Transverse colon (tissue), 4 donors: ENCODE measurements at regions not wholly inside any gene's neighbourhood (a gene's known extent, or its start where the extent isn't known, plus 50 kb on each side); places are given as distances from the start of the nearest gene placed in this dataset.

Experiments used
- DNase-seq: peaks from one replicate; pipeline ENCODE4 v3.0.0-alpha.2; 2019
- H3K27ac ChIP-seq, 4 donors: fragments of 200-600 bp; sonication (generic); 2 replicates each; pipeline ENCODE4 v1.5.1; 2016 to 2018; ENCODE audit warnings: inconsistent platforms in 4 of 4
- H3K27me3 ChIP-seq: fragments of 200-600 bp; sonication (generic); 2 replicates; pipeline ENCODE4 v1.5.1; 2017; ENCODE audit warnings: inconsistent platforms
- H3K36me3 ChIP-seq, 4 donors: fragments of 200-600 bp; sonication (generic); 2 replicates each; pipeline ENCODE4 v1.5.1; 2017 to 2019; ENCODE audit warnings: inconsistent platforms in 4 of 4
- H3K4me1 ChIP-seq, 4 donors: fragments of 200-600 bp; sonication (generic); 2 replicates each; pipeline ENCODE4 v1.5.1; 2017 to 2020; ENCODE audit warnings: inconsistent platforms in 4 of 4
- H3K4me3 ChIP-seq, 4 donors: fragments of 200-600 bp; sonication (generic); 1 replicate in 1 of 4; 2 replicates in 3 of 4; pipeline versions ENCODE4 v1.5.1 to v1.6.1; 2017 to 2019; ENCODE audit warnings: inconsistent platforms in 4 of 4
- H3K9me3 ChIP-seq, 2 donors: fragments of 200-600 bp; sonication (generic); 2 replicates each; pipeline ENCODE4 v1.5.1; 2017 to 2019; ENCODE audit warnings: inconsistent platforms in 2 of 2
- CTCF ChIP-seq, 5 experiments: fragments of 200-600 bp in 3 of 5; fragments of 450-650 bp in 2 of 5; sonication (generic) in 3 of 5; IDR thresholded peaks; 1 replicate in 2 of 5; 2 replicates in 3 of 5; pipeline ENCODE4 v1.5.1; 2016 to 2017; ENCODE audit warnings: antibody characterized with exemption in 5 of 5, inconsistent platforms in 3 of 5, mild to moderate bottlenecking in 2 of 5, moderate library complexity in 1 of 5
- EP300 ChIP-seq: sonication (generic); formaldehyde crosslinking; IDR thresholded peaks from one replicate; pipeline ENCODE4 v1.6.1; 2017; ENCODE audit warnings: antibody characterized with exemption, low read depth
- POLR2A ChIP-seq: fragments of 450-650 bp; IDR thresholded peaks from one replicate; pipeline ENCODE4 v1.6.1; 2016; ENCODE audit warnings: antibody characterized with exemption, mild to moderate bottlenecking, moderate library complexity
- POLR2AphosphoS5 ChIP-seq, 3 donors: sonication (generic); formaldehyde crosslinking; IDR thresholded peaks; one replicate each; pipeline ENCODE4 v1.6.1; 2016; ENCODE audit warnings: antibody characterized with exemption in 3 of 3
- WGBS, 2 donors: methylation state at CpG; one replicate each; pipeline ENCODE4 v1.1.5; 2018; ENCODE audit warnings: low coverage in 1 of 2; 5-methylcytosine and 5-hydroxymethylcytosine counted together
- in situ Hi-C, 4 donors: fragments of 200-750 bp; cut with MboI; loops; one replicate each; pipeline versions ENCODE4 v1.15.0 to v1.15.1; 2017; ENCODE audit warnings: low sequenced_read_pairs in 3 of 4, low pct_ligation_motif_present in 1 of 4, low pct_unique_long_range_greater_than_20kb in 1 of 4
- intact Hi-C: fragments of 100-400 bp; cut with DNase I; formaldehyde crosslinking; loops from one replicate; pipeline ENCODE4 v1.15.1; 2023; ENCODE audit warnings: low total_unique reads

- 54 to 61% methylated on average over 2 of the region's 2 CpGs for WGBS, 2 donors
- in situ Hi-C loops (no loop called here), intact Hi-C loops (no loop called here)
- no peak for TF ChIP-seq POLR2A
- no peak for TF ChIP-seq CTCF (IDR thresholded peaks at IDR 0.05)
- no peak for TF ChIP-seq POLR2AphosphoS5 (IDR thresholded peaks at IDR 0.05)
- no peak for TF ChIP-seq EP300
- Histone ChIP-seq H3K27me3 (no peaks in the 10 kb centered on the region), H3K27ac (no peak overlapping the region), H3K4me3 (no peak overlapping the region), H3K9me3 (no peaks in the 10 kb centered on the region), H3K4me1 (no peaks in the 10 kb centered on the region), H3K36me3 (no peaks in the 10 kb centered on the region)
- no peak for DNase-seq
Measured at GRCh38 chr6:95515975-95516374, 61.4 kb upstream of the MANEA start.

- TF ChIP-seq CTCF (IDR thresholded peaks at IDR 0.05) (no peak), POLR2AphosphoS5 (IDR thresholded peaks at IDR 0.05) (no peak), POLR2A (no peak), EP300 (no peak)
- no peak overlapping the region for H3K4me3 ChIP-seq
- DNase-seq: no peak
- H3K27ac ChIP-seq: no peak overlapping the region
- H3K27me3 ChIP-seq: no peaks in the 10 kb centered on the region
- no peaks in the 10 kb centered on the region for H3K9me3 ChIP-seq
- H3K36me3 ChIP-seq: no peaks in the 10 kb centered on the region
- in situ Hi-C loops: no loop called here
- H3K4me1 ChIP-seq: no peaks in the 10 kb centered on the region
- intact Hi-C loops: no loop called here
- WGBS, 2 donors: 45 to 56% methylated on average over 2 of the region's 2 CpGs
Measured at GRCh38 chr6:95517004-95517403, 60.3 kb upstream of the MANEA start.

- TF ChIP-seq POLR2AphosphoS5 (IDR thresholded peaks at IDR 0.05) (no peak), EP300 (no peak)
- intact Hi-C loops: no loop called here
- Histone ChIP-seq H3K27me3 (no peaks in the 10 kb centered on the region), H3K4me1 (no peaks in the 10 kb centered on the region), H3K9me3 (no peaks in the 10 kb centered on the region), H3K36me3 (no peaks in the 10 kb centered on the region), H3K27ac (no peak overlapping the region), H3K4me3 (no peak overlapping the region)
- 51 to 69% methylated on average over 3 of the region's 3 CpGs for WGBS, 2 donors
- in situ Hi-C loops: no loop called here
- no peak for DNase-seq
Measured at GRCh38 chr6:95517568-95517967, 59.8 kb upstream of the MANEA start.

- Histone ChIP-seq H3K4me3 (no peak overlapping the region), H3K4me1 (no peaks in the 10 kb centered on the region)
- 80% methylated on average over 15 of the region's 15 CpGs; no CpG with 5 or more reads in 1 of the 2 donors for WGBS, 2 donors
Measured at GRCh38 chr6:95518630-95519227, 58.6 kb upstream of the MANEA start.

GRCh38 chr6:95519228-95520037, 57.9 kb upstream of the MANEA start:
- intact Hi-C loops (no loop called here), in situ Hi-C loops (no loop called here)
- DNase-seq: no peak
- 89 to 96% methylated on average over 5 to 28 of the region's 28 CpGs for WGBS, 2 donors
- Histone ChIP-seq H3K4me1 (no peaks in the 10 kb centered on the region), H3K4me3 (no peak overlapping the region), H3K36me3 (no peaks in the 10 kb centered on the region), H3K27ac (no peak overlapping the region), H3K27me3 (no peaks in the 10 kb centered on the region), H3K9me3 (no peaks in the 10 kb centered on the region)
- no peak for TF ChIP-seq EP300
- TF ChIP-seq POLR2A: no peak
- TF ChIP-seq CTCF (IDR thresholded peaks at IDR 0.05): no peak
- no peak for TF ChIP-seq POLR2AphosphoS5 (IDR thresholded peaks at IDR 0.05)

More at GRCh38 chr6:95518630-95519227, 58.6 kb upstream of the MANEA start:
- Histone ChIP-seq H3K27ac (no peak overlapping the region), H3K27me3 (no peaks in the 10 kb centered on the region), H3K9me3 (no peaks in the 10 kb centered on the region), H3K36me3 (no peaks in the 10 kb centered on the region)
- TF ChIP-seq EP300 (no peak), POLR2A (no peak)
- no peak for DNase-seq
- in situ Hi-C loops: no loop called here
- intact Hi-C loops: no loop called here
